Naive thymus-derived CD8-positive, alpha-beta T cell (primary cell): ENCODE measurements at regions not wholly inside any gene's neighbourhood (a gene's known extent, or its start where the extent isn't known, plus 50 kb on each side); places are given as distances from the start of the nearest gene placed in this dataset.

Experiments
- ATAC-seq, 2 donors: fragments of 150-1000 bp; cut with Tn5 transposase in 1 of 2; sonication (Bioruptor Pico), chemical (Tn5 transposase) in 1 of 2; 1 replicate in 1 of 2; 2 replicates in 1 of 2; pipeline ENCODE4 v1.10.0; 2021; ENCODE audit warnings: mild to moderate bottlenecking in 2 of 2, moderate library complexity in 2 of 2
- POLR2A ChIA-PET: fragments of 350-600 bp; sonication (Branson Sonifier 250); formaldehyde crosslinking; loops from one replicate; lab custom pipeline; 2021; ENCODE audit warnings: antibody characterized with exemption; lab: Charles Lee
- DNase-seq, 10 donors: peaks; one replicate each; pipeline versions ENCODE4 v3.0.0 to v3.0.0-alpha.2; 2020 to 2022
- H3K27ac Mint-ChIP-seq, 10 donors: one replicate each; pipeline ENCODE4 v1.8.0; 2020 to 2022; ENCODE audit warnings: mild to moderate bottlenecking in 10 of 10, mixed read lengths in 10 of 10, moderate library complexity in 4 of 10, inconsistent platforms in 1 of 10
- H3K27me3 Mint-ChIP-seq, 5 donors: one replicate each; pipeline ENCODE4 v1.8.0; 2021 to 2022; ENCODE audit warnings: mixed read lengths in 5 of 5
- H3K36me3 Mint-ChIP-seq, 3 donors: one replicate each; pipeline ENCODE4 v1.8.0; 2020 to 2022; ENCODE audit warnings: mixed read lengths in 3 of 3, mild to moderate bottlenecking in 2 of 3, inconsistent platforms in 1 of 3
- H3K4me1 Mint-ChIP-seq, 4 donors: one replicate each; pipeline ENCODE4 v1.8.0; 2021 to 2022; ENCODE audit warnings: mixed read lengths in 4 of 4
- H3K4me3 Mint-ChIP-seq, 10 donors: one replicate each; pipeline ENCODE4 v1.8.0; 2020 to 2022; ENCODE audit warnings: mild to moderate bottlenecking in 10 of 10, mixed read lengths in 10 of 10, moderate library complexity in 6 of 10, inconsistent platforms in 1 of 10
- H3K9me3 Mint-ChIP-seq, 9 donors: one replicate each; pipeline ENCODE4 v1.8.0; 2020 to 2022; ENCODE audit warnings: mixed read lengths in 9 of 9, mild to moderate bottlenecking in 3 of 9, inconsistent platforms in 1 of 9, moderate library complexity in 1 of 9

- H3K27me3 Mint-ChIP-seq = peaks cover 0 to 6% (median 0%) of the 10 kb centered on the region in 5 donors
Observed at GRCh38 chr1:88228114-88228513, 456.0 kb upstream of the PKN2 start.

DNA sequence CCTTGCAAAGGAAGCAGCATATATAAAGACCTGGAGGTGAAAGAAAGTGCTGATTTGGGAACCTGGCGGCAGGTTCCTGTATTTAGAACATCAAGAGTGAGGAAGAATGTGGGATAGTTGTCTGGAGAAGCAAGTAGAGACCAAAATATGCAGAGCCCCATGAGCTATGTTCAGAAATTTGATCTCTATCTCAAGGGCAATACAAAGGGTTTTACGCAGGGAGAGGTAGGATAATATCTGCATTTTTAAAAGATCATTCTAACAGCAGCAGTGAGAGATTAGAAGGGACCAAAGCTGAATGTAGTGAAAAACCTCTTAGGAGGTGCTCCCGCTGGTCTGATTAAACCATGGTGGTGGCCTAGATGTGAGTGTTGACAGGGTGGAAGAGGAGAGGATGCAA is 453.9 kb upstream of the PKN2 start:
- no peak for ATAC-seq
- no peaks in the 10 kb centered on the region for H3K36me3 Mint-ChIP-seq
- peaks cover 0 to 6% (median 2%) of the 10 kb centered on the region in 5 donors for H3K27me3 Mint-ChIP-seq
- H3K4me3 Mint-ChIP-seq = no peak overlapping the region
- no peak overlapping the region for H3K27ac Mint-ChIP-seq
- POLR2A ChIA-PET = no interaction called here
- peaks cover 0 to 4% (median 0%) of the 10 kb centered on the region in 9 donors for H3K9me3 Mint-ChIP-seq
- no peak for DNase-seq
- no peaks in the 10 kb centered on the region for H3K4me1 Mint-ChIP-seq

More at GRCh38 chr1:88228114-88228513, 456.0 kb upstream of the PKN2 start:
- DNase-seq (no peak), ATAC-seq (no peak)
- Mint-ChIP-seq H3K36me3 (no peaks in the 10 kb centered on the region), H3K27ac (no peak overlapping the region), H3K4me1 (no peaks in the 10 kb centered on the region), H3K4me3 (no peak overlapping the region), H3K9me3 (no peaks in the 10 kb centered on the region)
- POLR2A ChIA-PET = no interaction called here

DNA sequence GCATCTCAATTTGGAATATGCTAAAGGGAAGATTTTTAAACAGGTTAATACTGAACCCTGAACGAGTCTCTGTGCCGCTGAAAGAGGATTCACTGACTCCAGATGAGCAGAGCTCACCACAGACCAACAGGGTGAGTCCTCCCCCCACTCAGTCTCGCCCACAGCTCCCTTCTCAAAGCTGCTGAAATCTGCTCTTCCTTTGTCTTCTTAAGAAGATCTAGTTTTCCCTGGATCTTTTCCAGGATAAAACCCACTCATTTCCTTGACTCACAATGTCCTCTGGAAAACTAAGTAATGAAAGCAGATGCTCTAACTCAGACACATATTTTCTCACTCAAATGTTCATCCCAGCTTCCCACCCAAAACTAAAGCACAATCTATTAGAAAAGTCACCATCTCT is 447.0 kb upstream of the PKN2 start:
- Mint-ChIP-seq H3K9me3 (peaks cover 0 to 20% (median 6%) of the 10 kb centered on the region in 9 donors), H3K27me3 (peaks cover 0 to 6% (median 0%) of the 10 kb centered on the region in 5 donors), H3K4me1 (no peaks in the 10 kb centered on the region), H3K4me3 (no peak overlapping the region), H3K27ac (no peak overlapping the region), H3K36me3 (no peaks in the 10 kb centered on the region)
- ATAC-seq = no peak
- DNase-seq = no peak
- POLR2A ChIA-PET = no interaction called here

DNA sequence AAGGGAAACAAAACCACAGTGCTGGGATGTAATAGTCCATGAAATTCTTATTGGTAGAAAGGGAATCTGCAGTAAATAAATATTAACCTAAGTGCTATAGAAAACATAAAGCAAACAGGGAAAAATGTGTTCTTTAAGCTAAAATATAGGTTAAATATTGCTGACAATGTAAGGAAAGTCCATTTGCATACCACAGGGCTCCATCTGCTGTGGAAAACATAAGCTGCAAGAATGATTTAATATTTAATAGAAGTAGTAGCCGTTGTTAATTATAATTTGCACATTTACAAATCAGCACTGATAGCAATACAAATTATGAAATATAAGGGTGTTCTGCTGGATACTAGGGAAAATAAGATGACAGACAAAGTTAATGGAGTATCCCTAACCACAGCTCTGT is 444.9 kb upstream of the PKN2 start:
- Mint-ChIP-seq H3K27ac (no peak overlapping the region), H3K9me3 (peaks cover 0 to 41% (median 10%) of the 10 kb centered on the region in 9 donors), H3K4me3 (no peak overlapping the region), H3K4me1 (no peaks in the 10 kb centered on the region), H3K27me3 (peaks cover 0 to 6% (median 0%) of the 10 kb centered on the region in 5 donors), H3K36me3 (no peaks in the 10 kb centered on the region)
- no peak for DNase-seq
- POLR2A ChIA-PET = no interaction called here
- ATAC-seq = no peak

DNA sequence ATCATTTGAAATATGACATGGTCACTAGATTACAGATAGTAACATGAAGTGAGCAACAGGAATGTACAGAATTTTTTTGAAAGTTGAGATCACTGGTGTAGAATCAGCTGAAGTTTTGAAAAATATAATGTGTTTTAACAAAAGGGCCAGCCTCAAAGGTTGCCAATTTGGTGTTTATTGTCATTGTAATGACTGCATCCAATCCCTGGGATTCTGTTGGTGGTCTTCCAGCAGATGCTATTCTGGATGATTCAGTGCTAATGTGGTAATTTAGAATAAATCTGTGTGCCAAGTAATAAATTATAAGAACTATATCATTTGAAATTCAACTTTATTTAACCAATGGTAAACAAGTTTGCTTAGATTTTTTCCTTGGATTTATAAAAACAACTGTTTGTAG is 436.4 kb upstream of the PKN2 start:
- POLR2A ChIA-PET = no interaction called here
- Mint-ChIP-seq H3K4me3 (no peak overlapping the region), H3K9me3 (peaks cover 0 to 26% (median 8%) of the 10 kb centered on the region in 9 donors), H3K27ac (no peak overlapping the region), H3K27me3 (no peaks in the 10 kb centered on the region), H3K4me1 (no peaks in the 10 kb centered on the region), H3K36me3 (no peaks in the 10 kb centered on the region)
- ATAC-seq = no peak
- DNase-seq = no peak

GRCh38 chr1:88250915-88251314 is 433.2 kb upstream of the PKN2 start:
- H3K4me1 Mint-ChIP-seq = no peaks in the 10 kb centered on the region
- no peak for DNase-seq
- no peaks in the 10 kb centered on the region for H3K9me3 Mint-ChIP-seq
- POLR2A ChIA-PET = no interaction called here
- H3K4me3 Mint-ChIP-seq = no peak overlapping the region
- no peak overlapping the region for H3K27ac Mint-ChIP-seq
- H3K36me3 Mint-ChIP-seq = no peaks in the 10 kb centered on the region
- ATAC-seq = no peak
- H3K27me3 Mint-ChIP-seq = no peaks in the 10 kb centered on the region

DNA sequence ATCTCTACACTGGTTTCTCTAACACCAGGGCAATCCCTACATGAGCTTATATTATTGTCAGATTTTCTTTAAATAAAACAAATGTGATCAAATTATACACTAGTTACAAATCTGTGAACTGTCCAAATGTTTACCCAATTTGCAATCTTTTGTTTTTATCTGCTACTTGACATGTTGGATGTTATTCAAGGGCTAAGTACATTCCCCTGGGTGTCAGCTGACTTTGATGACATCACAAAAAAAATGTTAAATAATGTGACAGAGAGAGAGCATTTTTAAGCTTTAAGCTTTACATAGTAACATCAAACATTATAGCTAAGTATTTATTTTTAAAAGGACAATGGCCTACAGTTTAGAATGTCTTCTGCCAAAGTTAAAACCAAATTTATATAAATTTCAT is 431.3 kb upstream of the PKN2 start:
- no peaks in the 10 kb centered on the region for H3K36me3 Mint-ChIP-seq
- DNase-seq = no peak
- H3K4me3 Mint-ChIP-seq = no peak overlapping the region
- no peaks in the 10 kb centered on the region for H3K4me1 Mint-ChIP-seq
- H3K27me3 Mint-ChIP-seq = peaks cover 0 to 4% (median 2%) of the 10 kb centered on the region in 5 donors
- no peak overlapping the region for H3K27ac Mint-ChIP-seq
- POLR2A ChIA-PET = no interaction called here
- ATAC-seq = no peak
- H3K9me3 Mint-ChIP-seq = no peaks in the 10 kb centered on the region

DNA sequence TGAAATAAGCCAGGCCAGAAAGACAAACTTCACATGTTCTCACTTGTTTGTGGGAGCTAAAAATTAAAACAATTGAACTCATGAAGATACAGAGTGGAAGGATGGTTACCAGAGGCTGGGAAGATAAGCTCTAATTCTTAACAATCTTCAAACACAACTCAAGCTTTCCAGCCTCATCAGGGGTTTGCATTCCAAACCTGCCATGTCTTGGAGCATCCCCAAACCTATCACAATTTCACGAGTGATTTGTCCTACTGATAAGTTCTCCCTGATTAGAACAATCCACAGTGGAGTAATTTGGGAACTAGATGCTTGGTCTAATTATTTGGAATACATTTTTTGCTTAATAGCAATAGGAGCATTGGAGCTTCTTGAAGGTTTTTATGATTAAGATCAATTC is 418.5 kb upstream of the PKN2 start:
- no peaks in the 10 kb centered on the region for H3K4me1 Mint-ChIP-seq
- ATAC-seq (no peak), DNase-seq (no peak)
- no peak overlapping the region for H3K4me3 Mint-ChIP-seq
- peaks cover 0 to 4% (median 0%) of the 10 kb centered on the region in 9 donors for H3K9me3 Mint-ChIP-seq
- no peak overlapping the region for H3K27ac Mint-ChIP-seq
- no peaks in the 10 kb centered on the region for H3K36me3 Mint-ChIP-seq
- POLR2A ChIA-PET = no interaction called here
- peaks cover 0 to 2% (median 0%) of the 10 kb centered on the region in 5 donors for H3K27me3 Mint-ChIP-seq

DNA sequence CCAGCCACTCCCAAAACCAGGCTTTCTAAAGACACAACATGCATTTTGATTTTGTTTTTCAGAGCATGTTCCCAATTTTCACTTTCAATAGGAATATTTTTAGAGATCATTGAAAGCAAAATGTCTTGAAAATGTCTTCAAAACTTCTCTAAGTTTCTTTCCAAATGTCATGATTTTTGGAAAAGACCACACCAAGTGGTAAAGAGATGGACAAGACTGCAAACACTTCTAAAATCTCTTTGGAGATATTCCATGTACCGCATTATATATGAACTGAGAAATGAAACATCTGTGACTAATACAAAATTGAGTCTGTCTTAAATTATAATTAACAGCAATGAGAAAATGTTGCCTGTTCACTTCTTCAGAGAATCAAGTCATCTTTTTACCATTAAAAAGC is 418.0 kb upstream of the PKN2 start:
- H3K9me3 Mint-ChIP-seq = peaks cover 0 to 4% (median 0%) of the 10 kb centered on the region in 9 donors

GRCh38 chr1:88272216-88272615 is 411.9 kb upstream of the PKN2 start:
- DNase-seq (no peak), ATAC-seq (no peak)
- Mint-ChIP-seq H3K4me3 (no peak overlapping the region), H3K27me3 (peaks cover 0 to 3% (median 0%) of the 10 kb centered on the region in 5 donors), H3K9me3 (peaks cover 0 to 3% (median 0%) of the 10 kb centered on the region in 9 donors), H3K4me1 (no peaks in the 10 kb centered on the region), H3K36me3 (no peaks in the 10 kb centered on the region), H3K27ac (no peak overlapping the region)
- POLR2A ChIA-PET = no interaction called here

More for the DNA sequence above, 418.0 kb upstream of the PKN2 start:
- DNase-seq = no peak
- Mint-ChIP-seq H3K27me3 (peaks cover 0 to 2% (median 0%) of the 10 kb centered on the region in 5 donors), H3K4me3 (no peak overlapping the region), H3K27ac (no peak overlapping the region), H3K36me3 (no peaks in the 10 kb centered on the region), H3K4me1 (no peaks in the 10 kb centered on the region)
- POLR2A ChIA-PET = no interaction called here
- no peak for ATAC-seq

- Mint-ChIP-seq H3K4me3 (no peak overlapping the region), H3K9me3 (peaks cover 0 to 11% (median 3%) of the 10 kb centered on the region in 9 donors), H3K36me3 (no peaks in the 10 kb centered on the region), H3K27me3 (peaks cover 0 to 3% (median 0%) of the 10 kb centered on the region in 5 donors), H3K4me1 (no peaks in the 10 kb centered on the region), H3K27ac (no peak overlapping the region)
- ATAC-seq (no peak), DNase-seq (no peak)
- POLR2A ChIA-PET = no interaction called here
Observed at GRCh38 chr1:88274431-88274830, 409.6 kb upstream of the PKN2 start.

- ATAC-seq = no peak
- peaks cover 0 to 3% (median 0%) of the 10 kb centered on the region in 5 donors for H3K27me3 Mint-ChIP-seq
- H3K27ac Mint-ChIP-seq = no peak overlapping the region
- POLR2A ChIA-PET = no interaction called here
- H3K4me3 Mint-ChIP-seq = no peak overlapping the region
- peaks cover 0 to 20% (median 6%) of the 10 kb centered on the region in 9 donors for H3K9me3 Mint-ChIP-seq
- H3K4me1 Mint-ChIP-seq = no peaks in the 10 kb centered on the region
- DNase-seq = no peak
- H3K36me3 Mint-ChIP-seq = no peaks in the 10 kb centered on the region
Observed at GRCh38 chr1:88275259-88275862, 408.7 kb upstream of the PKN2 start.

- Mint-ChIP-seq H3K4me3 (no peak overlapping the region), H3K4me1 (no peaks in the 10 kb centered on the region), H3K27me3 (peaks cover 0 to 6% (median 0%) of the 10 kb centered on the region in 5 donors), H3K9me3 (peaks cover 0 to 27% (median 6%) of the 10 kb centered on the region in 9 donors), H3K27ac (no peak overlapping the region), H3K36me3 (no peaks in the 10 kb centered on the region)
- DNase-seq (no peak), ATAC-seq (no peak)
- POLR2A ChIA-PET = no interaction called here
Observed at GRCh38 chr1:88276163-88276562, 407.9 kb upstream of the PKN2 start.

DNA sequence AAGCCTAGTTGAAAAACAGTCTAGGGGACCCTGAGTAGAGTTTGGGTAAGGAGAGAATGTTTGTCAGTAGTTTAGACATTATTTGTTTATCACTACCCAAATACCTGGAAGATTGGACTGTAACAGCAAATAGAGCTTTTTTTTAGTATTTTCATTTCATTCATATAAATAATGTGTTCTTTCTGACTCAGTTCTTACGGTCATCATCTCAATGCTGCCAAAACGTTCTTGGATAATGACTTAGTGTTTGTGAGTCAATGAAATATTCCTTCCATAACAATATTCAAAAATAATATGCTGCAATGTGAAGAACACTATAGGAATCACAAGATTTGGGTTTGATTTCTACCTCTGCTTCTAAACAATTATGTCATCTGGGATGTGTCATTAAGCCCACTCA is 400.0 kb upstream of the PKN2 start:
- Mint-ChIP-seq H3K4me3 (no peak overlapping the region), H3K27ac (no peak overlapping the region), H3K9me3 (peaks cover 0 to 23% (median 5%) of the 10 kb centered on the region in 9 donors), H3K4me1 (no peaks in the 10 kb centered on the region), H3K36me3 (no peaks in the 10 kb centered on the region), H3K27me3 (peaks cover 1 to 10% (median 3%) of the 10 kb centered on the region in 5 donors)
- POLR2A ChIA-PET = no interaction called here
- DNase-seq = no peak
- ATAC-seq = no peak
